Gastroesophageal sphincter (tissue), 3 donors: ENCODE measurements at regions not wholly inside any gene's neighbourhood (a gene's known extent, or its start where the extent isn't known, plus 50 kb on each side); places are given as distances from the start of the nearest gene placed in this dataset.

Experiments used
- CTCF ChIP-seq, 4 experiments: fragments of 200-600 bp in 2 of 4; fragments of 450-650 bp in 2 of 4; sonication (generic) in 1 of 4; IDR thresholded peaks; one replicate each; pipeline ENCODE4 v1.5.1; 2017 to 2019; ENCODE audit warnings: antibody characterized with exemption in 4 of 4, mild to moderate bottlenecking in 2 of 4, moderate library complexity in 2 of 4
- EP300 ChIP-seq: sonication (generic); formaldehyde crosslinking; IDR thresholded peaks from one replicate; pipeline ENCODE4 v1.6.1; 2017; ENCODE audit warnings: antibody characterized with exemption, mild to moderate bottlenecking
- POLR2A ChIP-seq, 2 donors: fragments of 450-650 bp; IDR thresholded peaks; one replicate each; pipeline ENCODE4 v1.6.1; 2017; ENCODE audit warnings: antibody characterized with exemption in 2 of 2, mild to moderate bottlenecking in 2 of 2, moderate library complexity in 1 of 2

GRCh38 chr2:6769346-6769745 is 96.4 kb downstream of the CMPK2 start:
- TF ChIP-seq CTCF (IDR thresholded peaks at IDR 0.05) (no peak), POLR2A (IDR thresholded peaks at IDR 0.05) (no peak), EP300 (no peak)
